ENCODE measurements at regions not wholly inside any gene's neighbourhood (a gene's known extent, or its start where the extent isn't known, plus 50 kb on each side); places are given as distances from the start of the nearest gene placed in this dataset.

DNA sequence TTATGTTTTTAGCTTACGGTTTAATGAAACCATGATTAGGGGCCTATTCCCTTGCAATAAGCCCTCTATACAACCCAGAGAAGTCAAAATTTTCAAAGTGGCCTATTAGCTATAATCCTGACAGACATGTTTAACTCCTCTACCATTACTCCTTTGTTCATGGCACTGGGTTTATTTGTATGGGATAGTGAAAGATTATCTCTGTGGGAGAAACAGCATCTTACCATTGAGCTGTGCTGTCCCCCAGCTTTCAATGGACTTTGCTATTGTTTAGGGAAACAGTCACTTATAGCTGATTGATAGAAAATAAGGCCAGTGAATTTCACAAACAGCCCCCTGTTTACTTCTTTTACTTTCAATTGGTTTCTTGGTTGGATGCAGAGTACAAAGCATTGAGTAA lies 675.2 kb upstream of the GCFC2 start:
- H3K36me3 ChIP-seq (ENCODE audit: low read length): no peaks in the 10 kb centered on the region
- no peaks in the 10 kb centered on the region for H3K9me2 ChIP-seq (replicated peaks; ENCODE audit: insufficient read depth, low read length)
- no peak overlapping the region for H2AFZ ChIP-seq (ENCODE audit: low read depth, low read length, severe bottlenecking)
- H3K9me3 ChIP-seq (ENCODE audit: insufficient read depth, low read length): no peaks in the 10 kb centered on the region
- no peak overlapping the region for H3K4me3 ChIP-seq (ENCODE audit: insufficient read depth, low read length, poor library complexity, severe bottlenecking)
- no peaks in the 10 kb centered on the region for H3K27me3 ChIP-seq (ENCODE audit: low read length)
- H3F3A ChIP-seq (ENCODE audit: insufficient read depth): no peaks in the 10 kb centered on the region
- no peaks in the 10 kb centered on the region for H3K79me2 ChIP-seq (ENCODE audit: insufficient read depth, low read length)
- H3K4me2 ChIP-seq (ENCODE audit: low read depth, low read length, poor library complexity, severe bottlenecking): no peak overlapping the region
- H3K9ac ChIP-seq (ENCODE audit: low read length): no peak overlapping the region
- H3K27ac ChIP-seq (ENCODE audit: low read depth, low read length): no peak overlapping the region
- TF ChIP-seq, protein P1, sequence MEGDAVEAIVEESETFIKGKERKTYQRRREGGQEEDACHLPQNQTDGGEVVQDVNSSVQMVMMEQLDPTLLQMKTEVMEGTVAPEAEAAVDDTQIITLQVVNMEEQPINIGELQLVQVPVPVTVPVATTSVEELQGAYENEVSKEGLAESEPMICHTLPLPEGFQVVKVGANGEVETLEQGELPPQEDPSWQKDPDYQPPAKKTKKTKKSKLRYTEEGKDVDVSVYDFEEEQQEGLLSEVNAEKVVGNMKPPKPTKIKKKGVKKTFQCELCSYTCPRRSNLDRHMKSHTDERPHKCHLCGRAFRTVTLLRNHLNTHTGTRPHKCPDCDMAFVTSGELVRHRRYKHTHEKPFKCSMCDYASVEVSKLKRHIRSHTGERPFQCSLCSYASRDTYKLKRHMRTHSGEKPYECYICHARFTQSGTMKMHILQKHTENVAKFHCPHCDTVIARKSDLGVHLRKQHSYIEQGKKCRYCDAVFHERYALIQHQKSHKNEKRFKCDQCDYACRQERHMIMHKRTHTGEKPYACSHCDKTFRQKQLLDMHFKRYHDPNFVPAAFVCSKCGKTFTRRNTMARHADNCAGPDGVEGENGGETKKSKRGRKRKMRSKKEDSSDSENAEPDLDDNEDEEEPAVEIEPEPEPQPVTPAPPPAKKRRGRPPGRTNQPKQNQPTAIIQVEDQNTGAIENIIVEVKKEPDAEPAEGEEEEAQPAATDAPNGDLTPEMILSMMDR (IDR thresholded peaks at IDR 0.05; ENCODE audit: insufficient read depth, low read length, poor library complexity, severe bottlenecking): no peak
- no peak for TF ChIP-seq EZH2phosphoT487 (conservative IDR thresholded peaks at IDR 0.05; ENCODE audit: low read length)
- no peaks in the 10 kb centered on the region for H4K20me1 ChIP-seq (ENCODE audit: low read depth, low read length)

DNA sequence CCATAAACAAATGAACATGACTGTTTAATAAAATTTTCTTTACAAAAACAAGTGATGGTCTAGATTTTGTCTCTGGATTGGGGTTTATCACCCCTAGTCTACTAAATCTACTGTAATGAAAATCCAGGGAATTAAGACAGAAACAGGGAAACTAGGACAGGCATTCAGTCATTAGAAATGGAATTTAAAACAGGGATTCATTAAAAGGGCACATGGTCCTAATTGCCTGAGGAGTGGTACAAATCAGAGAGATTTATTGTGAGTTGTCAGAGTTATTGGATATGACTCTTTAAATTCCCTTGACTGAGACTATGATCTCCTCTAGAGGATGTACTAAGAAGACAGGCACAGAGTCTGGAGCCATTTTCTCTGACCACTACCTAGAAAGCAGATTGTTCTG lies 670.9 kb upstream of the GCFC2 start:
- no peaks in the 10 kb centered on the region for H3K9me3 ChIP-seq (ENCODE audit: insufficient read depth, low read length)
- no peaks in the 10 kb centered on the region for H4K20me1 ChIP-seq (ENCODE audit: low read depth, low read length)
- H3K79me2 ChIP-seq (ENCODE audit: insufficient read depth, low read length): no peaks in the 10 kb centered on the region
- no peak overlapping the region for H3K4me2 ChIP-seq (ENCODE audit: low read depth, low read length, poor library complexity, severe bottlenecking)
- no peaks in the 10 kb centered on the region for H3K36me3 ChIP-seq (ENCODE audit: low read length)
- H3K27ac ChIP-seq (ENCODE audit: low read depth, low read length): no peak overlapping the region
- no peaks in the 10 kb centered on the region for H3F3A ChIP-seq (ENCODE audit: insufficient read depth)
- H3K27me3 ChIP-seq (ENCODE audit: low read length): no peaks in the 10 kb centered on the region
- no peak overlapping the region for H2AFZ ChIP-seq (ENCODE audit: low read depth, low read length, severe bottlenecking)
- H3K9ac ChIP-seq (ENCODE audit: low read length): no peak overlapping the region
- no peak for TF ChIP-seq EZH2phosphoT487 (conservative IDR thresholded peaks at IDR 0.05; ENCODE audit: low read length)
- TF ChIP-seq, protein P1 (IDR thresholded peaks at IDR 0.05; ENCODE audit: insufficient read depth, low read length, poor library complexity, severe bottlenecking): no peak
- no peak overlapping the region for H3K4me3 ChIP-seq (ENCODE audit: insufficient read depth, low read length, poor library complexity, severe bottlenecking)
- H3K9me2 ChIP-seq (replicated peaks; ENCODE audit: insufficient read depth, low read length): no peaks in the 10 kb centered on the region

DNA sequence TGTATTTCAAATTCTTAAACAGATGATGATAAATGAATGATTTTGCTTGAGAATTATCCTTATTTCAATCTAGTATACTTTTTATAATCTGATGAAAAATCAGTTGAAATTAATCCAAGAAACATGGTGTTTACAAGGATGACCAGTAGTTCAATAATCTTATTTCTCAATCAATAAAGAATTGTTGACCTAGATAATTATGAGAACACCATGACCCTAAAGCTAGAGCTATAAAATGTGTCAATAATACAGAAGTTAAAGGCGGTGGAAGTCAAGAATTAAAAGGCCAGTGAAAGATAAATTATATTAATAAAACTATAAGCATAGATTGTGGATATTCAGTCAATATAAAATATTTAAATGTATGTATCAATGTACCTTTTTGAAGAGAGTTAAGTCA lies 667.4 kb upstream of the GCFC2 start:
- no peak overlapping the region for H3K4me2 ChIP-seq (ENCODE audit: low read depth, low read length, poor library complexity, severe bottlenecking)
- H3K9me3 ChIP-seq (ENCODE audit: insufficient read depth, low read length): no peaks in the 10 kb centered on the region
- no peak overlapping the region for H2AFZ ChIP-seq (ENCODE audit: low read depth, low read length, severe bottlenecking)

More for the DNA sequence above, 667.4 kb upstream of the GCFC2 start:
- H3K9ac ChIP-seq (ENCODE audit: low read length): no peak overlapping the region
- no peaks in the 10 kb centered on the region for H3K27me3 ChIP-seq (ENCODE audit: low read length)
- no peak overlapping the region for H3K27ac ChIP-seq (ENCODE audit: low read depth, low read length)
- no peaks in the 10 kb centered on the region for H3K79me2 ChIP-seq (ENCODE audit: insufficient read depth, low read length)
- H3F3A ChIP-seq (ENCODE audit: insufficient read depth): no peaks in the 10 kb centered on the region
- no peak for TF ChIP-seq EZH2phosphoT487 (conservative IDR thresholded peaks at IDR 0.05; ENCODE audit: low read length)
- TF ChIP-seq, protein P1 (IDR thresholded peaks at IDR 0.05; ENCODE audit: insufficient read depth, low read length, poor library complexity, severe bottlenecking): no peak
- H3K9me2 ChIP-seq (replicated peaks; ENCODE audit: insufficient read depth, low read length): no peaks in the 10 kb centered on the region
- no peak overlapping the region for H3K4me3 ChIP-seq (ENCODE audit: insufficient read depth, low read length, poor library complexity, severe bottlenecking)
- no peaks in the 10 kb centered on the region for H4K20me1 ChIP-seq (ENCODE audit: low read depth, low read length)
- H3K36me3 ChIP-seq (ENCODE audit: low read length): no peaks in the 10 kb centered on the region
